ENCODE measurements at regions not wholly inside any gene's neighbourhood (a gene's known extent, or its start where the extent isn't known, plus 50 kb on each side); places are given as distances from the start of the nearest gene placed in this dataset.
"Not testable (repeated sequence)": the region's sequence is repeated elsewhere in the genome, so short reads cannot be mapped to it uniquely, and the experiment has no call there.

DNA sequence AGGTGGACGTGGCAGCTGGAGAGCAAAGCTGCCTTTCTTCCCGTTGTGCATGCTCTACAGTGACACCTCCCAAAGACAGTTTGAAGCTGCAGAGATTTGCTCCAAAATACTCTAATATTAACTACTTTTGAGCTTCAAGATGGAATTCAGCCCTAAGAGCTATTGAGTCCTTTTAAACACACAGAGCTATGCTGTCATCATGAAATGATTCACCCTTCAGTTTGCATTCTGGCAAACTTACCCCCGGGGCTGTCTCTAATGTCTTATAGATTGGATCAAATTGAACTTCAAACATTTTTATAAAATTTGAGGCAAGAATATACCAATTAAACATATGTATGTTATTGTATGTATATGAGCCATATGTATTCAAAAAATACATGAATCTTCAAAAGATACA, 110.7 kb upstream of the EFEMP1 start:
- no peak for DNase-seq (ENCODE audit: low spot score)
- TF ChIP-seq CTCF (IDR thresholded peaks at IDR 0.05; ENCODE audit: extremely low read depth, missing control alignments): no peak

DNA sequence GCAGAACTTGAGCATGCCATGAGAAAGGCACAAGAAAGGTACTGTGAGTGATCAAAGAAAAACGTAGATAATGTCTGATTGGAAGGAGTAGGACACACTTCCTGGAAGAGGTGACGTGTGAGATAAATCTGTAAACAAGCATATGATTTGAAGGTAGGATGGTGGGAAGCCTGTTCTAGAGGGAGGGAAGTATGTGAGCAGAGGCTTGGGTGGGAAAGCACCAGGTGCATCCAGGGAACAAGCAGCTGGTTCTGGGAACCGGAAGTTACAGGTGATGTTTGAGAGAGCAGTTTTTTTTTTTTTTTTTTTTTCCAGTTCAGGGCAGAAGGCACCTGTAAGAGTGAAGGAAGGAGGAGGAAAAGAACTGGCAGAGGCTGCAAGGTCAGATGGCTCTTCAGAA, 116.6 kb upstream of the EFEMP1 start:
- DNase-seq (ENCODE audit: low spot score): no peak
- TF ChIP-seq CTCF (IDR thresholded peaks at IDR 0.05; ENCODE audit: extremely low read depth, missing control alignments): no peak

DNA sequence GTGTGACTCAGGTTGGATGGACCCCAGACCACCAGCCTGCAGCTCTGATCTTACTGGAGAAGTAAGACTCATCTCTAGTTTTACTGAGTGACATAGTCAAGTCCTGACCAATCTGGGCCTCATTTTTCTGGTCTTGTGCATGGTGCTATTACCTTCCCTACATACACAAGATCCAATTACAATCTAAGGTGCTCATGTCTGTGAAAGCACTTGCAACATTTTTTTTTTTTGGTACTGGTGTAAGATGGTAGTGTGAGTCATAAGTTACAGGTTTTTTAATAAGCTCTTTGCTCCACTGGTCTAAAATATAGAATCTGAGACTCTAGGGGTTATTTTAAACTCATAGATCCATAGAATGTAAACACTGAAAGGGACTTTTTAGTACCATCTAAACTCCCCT, 117.3 kb upstream of the EFEMP1 start:
- DNase-seq (ENCODE audit: low spot score): no peak
- TF ChIP-seq CTCF (IDR thresholded peaks at IDR 0.05; ENCODE audit: extremely low read depth, missing control alignments): no peak

- no peak for DNase-seq (ENCODE audit: low spot score)
- no peak for TF ChIP-seq CTCF (IDR thresholded peaks at IDR 0.05; ENCODE audit: extremely low read depth, missing control alignments)
Observed at GRCh38 chr2:56047136-56047535, 123.6 kb upstream of the EFEMP1 start.

- no peak for DNase-seq (ENCODE audit: low spot score)
- TF ChIP-seq CTCF (IDR thresholded peaks at IDR 0.05; ENCODE audit: extremely low read depth, missing control alignments): no peak
Observed at GRCh38 chr2:56049233-56049845, 125.8 kb upstream of the EFEMP1 start.

DNA sequence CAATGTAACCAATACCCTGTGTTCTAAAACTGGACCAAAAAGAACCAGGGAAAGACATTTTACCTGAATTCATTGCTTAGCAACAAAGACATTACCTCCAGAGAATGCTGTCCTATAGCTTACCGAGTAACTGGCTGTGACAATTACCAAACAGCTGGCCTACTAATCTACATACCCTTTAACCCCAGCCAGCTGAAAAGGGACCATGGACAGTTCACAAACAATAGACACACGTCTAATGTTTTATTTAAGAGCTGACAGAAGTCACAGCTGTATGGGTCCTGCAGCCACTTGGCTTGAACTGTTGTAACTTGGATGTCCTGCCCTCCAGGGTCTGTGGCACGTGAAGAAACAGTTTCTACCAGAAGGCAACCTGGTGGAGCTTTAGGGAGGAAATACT, 130.1 kb upstream of the EFEMP1 start:
- TF ChIP-seq CTCF (IDR thresholded peaks at IDR 0.05; ENCODE audit: extremely low read depth, missing control alignments): no peak
- DNase-seq (ENCODE audit: low spot score): no peak

- DNase-seq (ENCODE audit: low spot score): no peak
- no peak for TF ChIP-seq CTCF (IDR thresholded peaks at IDR 0.05; ENCODE audit: extremely low read depth, missing control alignments)
Observed at GRCh38 chr2:56055405-56055804, 128.4 kb upstream of the CCDC85A start.

DNA sequence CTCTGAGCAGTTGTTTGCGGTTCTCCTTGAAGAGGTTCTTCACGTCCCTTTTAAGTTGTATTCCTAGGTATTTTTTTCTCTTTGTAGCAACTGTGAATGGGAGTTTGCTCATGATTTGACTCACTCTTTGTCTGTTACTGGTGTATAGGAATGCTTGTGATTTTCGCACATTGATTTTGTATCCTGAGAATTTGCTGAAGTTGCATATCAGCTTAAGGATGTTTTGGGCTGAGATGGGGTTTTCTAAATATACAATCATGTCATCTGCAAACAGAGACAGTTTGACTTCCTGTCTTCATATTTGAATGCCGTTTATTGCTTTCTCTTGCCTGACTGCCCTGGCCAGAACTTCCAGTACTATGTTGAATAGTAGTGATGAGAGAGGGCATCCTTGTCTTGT, 122.5 kb upstream of the CCDC85A start:
- DNase-seq (ENCODE audit: low spot score): not testable (repeated sequence)

Measured in GM20000 (cell line).